ENCODE measurements at regions not wholly inside any gene's neighbourhood (a gene's known extent, or its start where the extent isn't known, plus 50 kb on each side); places are given as distances from the start of the nearest gene placed in this dataset.

DNA sequence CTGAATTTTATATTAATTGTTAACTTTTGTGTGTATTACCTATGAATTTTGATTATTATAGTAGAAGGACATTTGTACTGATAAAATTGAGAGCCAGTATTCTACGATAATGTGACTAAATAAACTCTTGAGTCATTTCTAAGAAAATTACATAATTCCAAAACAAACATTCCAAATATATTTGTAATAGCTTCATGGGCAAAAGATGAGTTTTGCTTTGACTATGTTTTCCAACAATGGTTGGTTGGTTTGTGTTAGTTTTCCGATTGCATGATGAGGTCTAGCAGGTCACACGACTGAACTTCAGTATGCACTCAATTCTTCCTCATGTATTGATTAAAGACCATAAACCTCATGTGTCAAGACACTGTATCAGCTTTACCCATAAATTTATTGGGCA, 71.7 kb upstream of the WDR75 start:
- DNase-seq (ENCODE audit: low read depth), result no peak

DNA sequence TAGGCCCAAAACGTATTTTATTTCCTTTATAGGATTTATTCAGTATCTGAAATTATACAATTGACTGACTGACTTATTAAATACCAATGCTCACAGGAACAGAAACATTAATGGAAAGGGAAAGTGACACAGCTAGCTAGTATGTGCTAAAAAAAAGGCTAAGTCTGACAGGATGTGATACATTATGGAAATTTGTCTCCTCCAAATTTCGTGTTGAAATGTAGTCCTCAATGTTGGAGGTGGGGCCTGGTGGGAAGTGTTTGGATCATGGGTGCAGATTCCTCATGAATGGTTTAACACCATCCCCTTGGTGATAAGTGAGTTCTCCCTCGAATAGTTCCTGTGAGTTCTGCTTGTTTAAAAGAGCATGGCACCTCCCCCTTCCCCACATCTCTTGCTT, 70.6 kb upstream of the WDR75 start:
- DNase-seq (ENCODE audit: low read depth), result no peak

DNA sequence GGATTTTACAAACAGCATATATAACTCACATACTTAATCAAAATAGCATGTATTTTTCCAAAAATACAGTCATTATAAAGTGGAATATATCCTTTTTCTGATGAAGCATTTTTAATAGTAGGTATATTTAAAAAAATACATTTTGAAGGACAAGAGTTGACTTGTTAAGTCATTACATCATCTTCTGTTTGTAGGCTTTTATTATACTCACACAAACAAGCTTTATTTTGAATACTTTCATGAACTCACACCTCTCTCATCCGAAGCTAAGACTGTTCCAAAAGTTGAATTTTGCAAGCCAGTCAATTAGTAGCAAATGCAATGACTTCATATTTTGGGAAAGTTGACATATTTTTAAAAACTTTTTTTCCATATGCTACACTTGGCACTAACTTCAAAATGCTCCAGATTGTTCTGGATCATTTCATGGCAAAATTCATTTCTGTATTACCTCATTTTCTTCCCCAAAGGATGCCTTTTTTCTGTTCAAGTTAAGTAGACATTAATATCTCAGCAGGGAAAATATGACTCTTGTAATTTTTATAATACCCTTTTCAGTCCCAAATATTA, 68.5 kb upstream of the WDR75 start:
- DNase-seq (ENCODE audit: low read depth), result no peak

DNA sequence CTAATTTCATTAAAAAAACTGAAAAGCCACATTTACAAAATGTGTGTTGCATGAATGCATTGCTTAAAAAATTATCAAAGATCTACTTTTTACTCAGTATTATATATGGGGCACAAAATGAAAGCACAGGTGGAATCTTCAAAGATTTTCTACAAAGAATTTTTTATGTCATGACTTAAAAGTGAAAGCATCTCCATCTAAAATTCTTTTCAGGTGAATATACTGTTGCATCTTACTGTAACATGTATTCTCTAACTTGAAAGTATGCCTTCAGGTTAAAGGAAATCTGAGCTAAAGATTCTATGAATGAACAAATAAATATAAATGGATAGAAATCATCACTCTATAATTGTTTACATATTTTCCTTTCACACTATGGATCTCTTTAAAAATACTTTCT, 66.8 kb upstream of the WDR75 start:
- no peak for DNase-seq (ENCODE audit: low read depth)

DNA sequence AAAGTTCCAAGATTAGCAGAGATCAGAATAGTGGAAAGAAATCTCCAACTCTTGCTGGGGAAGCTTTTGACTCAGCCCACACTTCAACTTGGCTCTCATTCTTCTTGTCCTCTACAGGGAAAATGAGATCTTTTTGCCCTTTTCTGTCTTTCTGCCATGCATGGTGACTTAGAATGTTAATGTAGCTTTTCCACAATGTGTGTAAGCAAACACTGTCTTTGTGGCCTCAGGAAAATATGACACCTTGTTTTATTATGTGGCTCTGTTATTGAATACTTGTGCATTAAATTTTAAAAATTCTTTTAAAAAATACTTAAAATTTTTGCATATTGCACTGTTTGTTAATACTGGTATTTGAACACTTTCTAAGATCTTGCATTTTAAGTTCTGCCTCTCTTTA, 65.4 kb upstream of the WDR75 start:
- DNase-seq (ENCODE audit: low read depth), result no peak

DNA sequence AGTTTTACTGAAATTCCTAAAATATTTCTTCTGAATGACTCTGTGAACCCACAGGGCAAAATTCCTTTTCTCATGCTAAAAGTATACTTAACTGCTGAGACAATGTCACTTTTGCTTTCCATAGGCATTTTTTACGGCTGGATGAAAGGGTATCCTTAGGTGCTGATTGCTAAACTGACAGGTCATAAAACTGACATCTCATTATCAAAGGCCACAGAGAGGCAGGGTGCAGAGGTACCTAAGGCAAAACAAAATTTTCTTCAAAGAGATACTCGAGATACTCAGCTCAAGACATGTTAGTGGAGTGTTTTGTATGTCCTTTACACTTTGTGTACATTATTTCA, 62.0 kb upstream of the WDR75 start:
- peak; percentile 56 for DNase-seq (ENCODE audit: low read depth)

DNA sequence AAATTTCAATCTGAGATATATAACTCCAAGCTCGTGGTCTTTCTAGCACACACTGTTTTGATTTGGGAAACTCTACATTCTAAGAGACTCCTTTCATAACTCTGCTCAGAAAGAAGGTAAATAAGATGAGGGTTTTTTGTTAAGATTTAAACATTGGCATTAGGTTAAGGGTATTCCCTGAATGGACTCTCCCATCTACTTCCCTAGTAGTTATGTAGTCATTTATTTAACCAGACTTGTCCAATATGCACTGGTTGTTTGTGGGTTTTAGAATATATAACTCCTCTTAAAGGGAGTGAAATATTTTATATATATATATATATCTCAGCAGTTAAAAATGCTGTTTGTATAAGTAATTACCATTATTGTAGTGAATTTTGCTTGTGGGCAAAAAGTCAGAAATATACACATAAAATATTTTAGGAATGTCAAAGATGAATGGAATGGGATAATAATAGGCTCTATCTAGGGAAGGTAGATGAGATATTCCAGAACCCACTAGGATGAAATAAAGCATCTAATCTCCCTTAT, 61.5 kb upstream of the WDR75 start:
- DNase-seq (ENCODE audit: low read depth), result no peak

DNA sequence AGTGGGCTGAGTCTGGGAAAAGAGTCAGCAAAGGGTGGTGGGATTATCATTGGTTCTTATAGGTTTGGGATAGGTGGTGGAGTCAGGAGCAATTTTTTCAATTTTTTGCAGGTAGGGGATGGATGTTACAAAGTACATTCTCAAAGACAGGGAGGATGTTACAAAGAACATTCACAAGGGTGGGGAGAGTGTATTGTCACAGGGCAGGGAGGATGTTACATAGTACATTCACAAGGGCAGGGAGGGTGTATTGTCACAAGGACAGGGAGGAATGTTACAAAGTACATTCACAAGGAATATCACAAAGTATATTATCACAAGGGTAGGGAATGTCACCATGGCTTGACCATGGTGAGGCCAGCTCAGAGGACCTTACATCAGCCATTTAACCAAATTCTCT, 58.6 kb upstream of the WDR75 start:
- no peak for DNase-seq (ENCODE audit: low read depth)

DNA sequence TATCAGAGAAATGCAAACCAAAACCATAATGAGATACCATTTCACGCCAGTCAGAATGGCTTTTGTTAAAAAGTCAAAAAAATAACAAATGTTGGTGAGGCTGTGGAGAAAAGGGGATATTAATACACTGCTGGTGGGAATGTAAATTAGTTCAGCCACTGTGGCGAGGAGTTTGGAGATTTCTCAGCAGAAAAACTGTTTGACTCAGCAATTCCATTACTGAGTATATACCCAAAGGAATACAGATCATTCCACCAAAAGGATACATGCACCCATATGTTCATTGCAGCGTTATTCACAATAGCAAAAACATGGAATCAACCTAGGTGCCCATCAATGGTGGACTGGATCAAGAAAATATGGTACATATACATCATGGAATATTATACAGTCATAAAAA, 54.5 kb upstream of the WDR75 start:
- DNase-seq (ENCODE audit: low read depth), result no peak

DNA sequence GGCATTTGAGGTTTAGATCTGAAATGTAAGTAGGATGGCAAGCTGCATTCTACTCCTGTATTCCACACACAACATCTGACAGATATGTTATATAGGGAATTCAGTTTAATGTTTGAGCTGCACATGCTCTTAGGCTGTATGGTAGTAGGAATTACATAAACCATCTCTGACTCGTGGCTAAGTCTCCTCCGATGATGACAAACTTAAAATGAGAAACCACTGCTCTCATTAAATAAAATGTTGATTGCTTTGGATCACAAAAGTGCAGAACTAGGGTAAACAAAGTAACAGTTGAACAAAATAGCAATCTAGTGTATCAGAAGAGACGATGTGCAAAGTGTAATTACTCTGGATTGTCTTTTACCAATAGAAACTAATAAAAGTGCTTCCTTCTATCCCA, 50.1 kb upstream of the WDR75 start:
- no peak for DNase-seq (ENCODE audit: low read depth)

Measured in HS-27A (cell line).